Upper lobe of left lung (tissue), 4 donors: ENCODE measurements at regions not wholly inside any gene's neighbourhood (a gene's known extent, or its start where the extent isn't known, plus 50 kb on each side); places are given as distances from the start of the nearest gene placed in this dataset.

Source experiments
- CTCF ChIP-seq, 6 experiments: fragments of 450-650 bp in 4 of 6; fragments of 200-600 bp in 2 of 6; sonication (generic) in 2 of 6; IDR thresholded peaks; one replicate each; pipeline ENCODE4 v1.5.1; 2016 to 2019; ENCODE audit warnings: antibody characterized with exemption in 6 of 6
- EP300 ChIP-seq, 4 donors: sonication (generic); formaldehyde crosslinking; IDR thresholded peaks; one replicate each; pipeline ENCODE4 v1.5.1; 2017; ENCODE audit warnings: antibody characterized with exemption in 4 of 4, control low read depth in 2 of 4
- POLR2A ChIP-seq, 4 donors: fragments of 450-650 bp; IDR thresholded peaks; one replicate each; pipeline ENCODE4 v1.5.1; 2016 to 2017; ENCODE audit warnings: antibody characterized with exemption in 4 of 4, mild to moderate bottlenecking in 2 of 4
- POLR2AphosphoS5 ChIP-seq, 2 donors: sonication (generic); formaldehyde crosslinking; IDR thresholded peaks; one replicate each; pipeline ENCODE4 v1.5.1; 2017; ENCODE audit warnings: antibody characterized with exemption in 2 of 2

DNA sequence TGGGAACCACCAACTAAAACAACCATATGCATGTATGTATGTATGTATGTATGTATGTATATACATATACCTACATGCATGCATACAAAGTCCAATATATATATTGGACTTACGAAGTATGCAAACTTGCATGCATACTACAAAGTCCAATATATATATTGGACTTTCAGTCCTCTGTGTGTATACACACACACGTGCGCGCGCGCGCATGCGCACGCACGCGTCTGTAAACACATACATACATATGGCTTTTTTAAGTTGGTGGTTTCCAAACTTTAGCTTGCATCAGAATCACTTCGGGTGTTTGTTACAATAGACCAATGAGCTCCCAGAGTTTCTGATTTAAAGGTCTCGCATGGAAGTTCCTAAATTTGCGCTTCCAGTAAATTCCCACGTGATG lies 197.5 kb upstream of the C1orf87 start:
- TF ChIP-seq POLR2A (IDR thresholded peaks at IDR 0.05) (no peak), CTCF (IDR thresholded peaks at IDR 0.05) (no peak), EP300 (IDR thresholded peaks at IDR 0.05) (no peak), POLR2AphosphoS5 (IDR thresholded peaks at IDR 0.05) (no peak)
